SK-N-SH treated with all-trans-retinoic acid at 6 μM for 48 hours (cell line): ENCODE measurements at regions not wholly inside any gene's neighbourhood (a gene's known extent, or its start where the extent isn't known, plus 50 kb on each side); places are given as distances from the start of the nearest gene placed in this dataset.

Experiments used
- ATAC-seq: fragments of 200-7000 bp; cut with Tn5 transposase; 3 replicates; pipeline ENCODE4 v1.9.1; 2020; ENCODE audit warnings: mild to moderate bottlenecking, moderate library complexity
- ARNTL ChIP-seq: fragments of 450-650 bp; formaldehyde crosslinking; IDR thresholded peaks from 2 replicates; pipeline ENCODE4 v1.5.0; 2020; ENCODE audit warnings: low read depth, mild to moderate bottlenecking, moderate library complexity, borderline replicate concordance
- BACH2 ChIP-seq: fragments of 250-450 bp; sonication (Bioruptor Pico); IDR thresholded peaks from 2 replicates; pipeline ENCODE4 v1.9.0; 2021; ENCODE audit warnings: mild to moderate bottlenecking, borderline replicate concordance
- CREB5 ChIP-seq: fragments of 250-450 bp; sonication (Bioruptor Pico); IDR thresholded peaks from 2 replicates; pipeline ENCODE4 v1.5.1; 2020; ENCODE audit warnings: low read depth, mild to moderate bottlenecking, moderate library complexity
- CSDC2 ChIP-seq: fragments of 250-450 bp; sonication (Bioruptor Pico); IDR thresholded peaks from 2 replicates; pipeline ENCODE4 v1.5.0; 2020; ENCODE audit warnings: mild to moderate bottlenecking, moderate library complexity
- CSRNP3 ChIP-seq: fragments of 250-450 bp; sonication (Bioruptor Pico); IDR thresholded peaks from 2 replicates; pipeline ENCODE4 v1.5.1; 2021; ENCODE audit warnings: mild to moderate bottlenecking, moderate library complexity
- ESRRG ChIP-seq: fragments of 250-450 bp; sonication (Bioruptor Pico); IDR thresholded peaks from 2 replicates; pipeline ENCODE4 v1.6.1; 2021; ENCODE audit warnings: mild to moderate bottlenecking
- GLIS3 ChIP-seq: fragments of 250-450 bp; sonication (Bioruptor Pico); IDR thresholded peaks from 2 replicates; pipeline ENCODE4 v1.5.0; 2020; ENCODE audit warnings: mild to moderate bottlenecking, moderate library complexity
- ISL1 ChIP-seq: fragments of 250-450 bp; sonication (Bioruptor Pico); IDR thresholded peaks from 2 replicates; pipeline ENCODE4 v2.1.2; 2022; ENCODE audit warnings: mild to moderate bottlenecking, moderate library complexity
- OSR1 ChIP-seq: fragments of 250-450 bp; sonication (Bioruptor Pico); IDR thresholded peaks from 2 replicates; pipeline ENCODE4 v1.8.0; 2022; ENCODE audit warnings: moderate library complexity, mild to moderate bottlenecking, inconsistent platforms
- PATZ1 ChIP-seq: fragments of 250-450 bp; sonication (Bioruptor Pico); IDR thresholded peaks from 2 replicates; pipeline ENCODE4 v1.8.0; 2020; ENCODE audit warnings: mild to moderate bottlenecking, moderate library complexity, borderline replicate concordance
- POU6F1 ChIP-seq: fragments of 250-450 bp; sonication (Bioruptor Pico); IDR thresholded peaks from 2 replicates; pipeline ENCODE4 v1.8.0; 2021; ENCODE audit warnings: low read depth, mild to moderate bottlenecking, moderate library complexity, borderline replicate concordance
- PPARA ChIP-seq: fragments of 250-450 bp; sonication (Bioruptor Pico); IDR thresholded peaks from 2 replicates; pipeline ENCODE4 v1.5.0; 2020; ENCODE audit warnings: mild to moderate bottlenecking, borderline replicate concordance
- RARB ChIP-seq: fragments of 250-450 bp; sonication (Bioruptor Pico); IDR thresholded peaks from 2 replicates; pipeline ENCODE4 v1.8.0; 2021; ENCODE audit warnings: mild to moderate bottlenecking, moderate library complexity
- SNAI2 ChIP-seq: fragments of 250-450 bp; sonication (Bioruptor Pico); IDR thresholded peaks from 2 replicates; pipeline ENCODE4 v1.5.0; 2020; ENCODE audit warnings: mild to moderate bottlenecking, moderate library complexity
- TCF4 ChIP-seq: fragments of 250-450 bp; sonication (Bioruptor Pico); IDR thresholded peaks from 2 replicates; pipeline ENCODE4 v1.8.0; 2021; ENCODE audit warnings: mild to moderate bottlenecking, moderate library complexity, borderline replicate concordance
- TOX ChIP-seq: fragments of 250-450 bp; sonication (Bioruptor Pico); IDR thresholded peaks from 2 replicates; pipeline ENCODE4 v1.8.0; 2021; ENCODE audit warnings: mild to moderate bottlenecking, moderate library complexity, borderline replicate concordance
- TSHZ2 ChIP-seq: fragments of 250-450 bp; sonication (Bioruptor Pico); IDR thresholded peaks from 2 replicates; pipeline ENCODE4 v1.5.0; 2020; ENCODE audit warnings: mild to moderate bottlenecking, moderate library complexity
- ZC3H10 ChIP-seq: fragments of 250-450 bp; sonication (Bioruptor Pico); IDR thresholded peaks from 2 replicates; pipeline ENCODE4 v1.5.1; 2021; ENCODE audit warnings: mild to moderate bottlenecking, moderate library complexity
- ZFP3 ChIP-seq: fragments of 250-450 bp; sonication (Bioruptor Pico); IDR thresholded peaks from 2 replicates; pipeline ENCODE4 v1.5.0; 2020; ENCODE audit warnings: mild to moderate bottlenecking, moderate library complexity
- ZFP30 ChIP-seq: fragments of 450-650 bp; formaldehyde crosslinking; IDR thresholded peaks from 2 replicates; pipeline ENCODE4 v1.5.0; 2022; ENCODE audit warnings: mild to moderate bottlenecking, moderate library complexity
- ZNF565 ChIP-seq: fragments of 450-650 bp; formaldehyde crosslinking; conservative IDR thresholded peaks from 2 replicates; pipeline ENCODE4 v1.5.0; 2020; ENCODE audit warnings: low read depth, mild to moderate bottlenecking, moderate library complexity
- ZNF70 ChIP-seq: fragments of 450-650 bp; formaldehyde crosslinking; IDR thresholded peaks from 2 replicates; pipeline ENCODE4 v1.5.0; 2020; ENCODE audit warnings: mild to moderate bottlenecking, moderate library complexity
- ZNF8 ChIP-seq: fragments of 450-650 bp; formaldehyde crosslinking; IDR thresholded peaks from 2 replicates; pipeline ENCODE4 v1.5.0; 2020; ENCODE audit warnings: mild to moderate bottlenecking, moderate library complexity

- TF ChIP-seq TOX (CRISPR knock-in tag) (no peak), CSRNP3 (no peak), PATZ1 (CRISPR knock-in tag) (no peak), ZNF565 (no peak), ZC3H10 (CRISPR knock-in tag) (no peak), ARNTL (CRISPR knock-in tag) (no peak), ZFP30 (CRISPR knock-in tag) (no peak), ZFP3 (CRISPR knock-in tag) (no peak), TCF4 (CRISPR knock-in tag) (no peak), ISL1 (CRISPR knock-in tag) (no peak), PPARA (CRISPR knock-in tag) (no peak), OSR1 (CRISPR knock-in tag) (no peak), CSDC2 (CRISPR knock-in tag) (no peak), ZNF70 (CRISPR knock-in tag) (no peak), BACH2 (CRISPR knock-in tag) (no peak), TSHZ2 (no peak), GLIS3 (CRISPR knock-in tag) (no peak), SNAI2 (no peak), CREB5 (CRISPR knock-in tag) (no peak), ESRRG (CRISPR knock-in tag) (no peak)
These were observed 208.1 kb downstream of the VGLL3 start for GRCh38 chr3:86782866-86783265.

GRCh38 chr3:86782286-86782685 lies 208.7 kb downstream of the VGLL3 start:
- ATAC-seq, result no peak

More at GRCh38 chr3:86782866-86783265, 208.1 kb downstream of the VGLL3 start:
- no peak for ATAC-seq

GRCh38 chr3:86774082-86774691 lies 216.8 kb downstream of the VGLL3 start:
- TF ChIP-seq TCF4 (CRISPR knock-in tag), result no peak
- TF ChIP-seq PPARA (CRISPR knock-in tag), result no peak
- TF ChIP-seq CSDC2 (CRISPR knock-in tag), result no peak
- no peak for TF ChIP-seq SNAI2
- no peak for TF ChIP-seq ZNF8
- TF ChIP-seq ARNTL (CRISPR knock-in tag), result no peak
- no peak for TF ChIP-seq TOX (CRISPR knock-in tag)
- no peak for TF ChIP-seq ESRRG (CRISPR knock-in tag)
- peak; percentile 70; the same call in 2 of the 3 replicates for ATAC-seq

More at GRCh38 chr3:86782286-86782685, 208.7 kb downstream of the VGLL3 start:
- TF ChIP-seq OSR1 (CRISPR knock-in tag) (no peak), ZNF565 (no peak), ZNF8 (no peak), ESRRG (CRISPR knock-in tag) (no peak), ZFP3 (CRISPR knock-in tag) (no peak), ZNF70 (CRISPR knock-in tag) (no peak)

- ATAC-seq, result no peak
- TF ChIP-seq ZNF565, result no peak
- TF ChIP-seq RARB (CRISPR knock-in tag), result no peak
- TF ChIP-seq CREB5 (CRISPR knock-in tag), result no peak
- no peak for TF ChIP-seq ZNF8
- no peak for TF ChIP-seq CSRNP3
- TF ChIP-seq ZFP30 (CRISPR knock-in tag), result no peak
- TF ChIP-seq SNAI2, result no peak
- no peak for TF ChIP-seq CSDC2 (CRISPR knock-in tag)
- no peak for TF ChIP-seq POU6F1 (CRISPR knock-in tag)
These were observed 218.2 kb downstream of the VGLL3 start for GRCh38 chr3:86772699-86773098.
